BLaER1 (cell line): ENCODE measurements at regions not wholly inside any gene's neighbourhood (a gene's known extent, or its start where the extent isn't known, plus 50 kb on each side); places are given as distances from the start of the nearest gene placed in this dataset.

Experiments
- H3K27ac ChIP-seq: shearing (Covaris generic); formaldehyde crosslinking; 2 replicates; pipeline ENCODE4 v1.8.1; 2022
- H3K27me3 ChIP-seq: shearing (Covaris generic); formaldehyde crosslinking; 2 replicates; pipeline ENCODE4 v1.8.1; 2022
- H3K36me3 ChIP-seq: shearing (Covaris generic); formaldehyde crosslinking; 2 replicates; pipeline ENCODE4 v1.8.1; 2022
- H3K4me1 ChIP-seq: shearing (Covaris generic); formaldehyde crosslinking; 2 replicates; pipeline ENCODE4 v1.8.1; 2022
- H3K4me2 ChIP-seq: shearing (Covaris generic); formaldehyde crosslinking; 2 replicates; pipeline ENCODE4 v1.8.1; 2022
- H3K4me3 ChIP-seq: shearing (Covaris generic); formaldehyde crosslinking; 2 replicates; pipeline ENCODE4 v1.8.1; 2022
- H3K9ac ChIP-seq: shearing (Covaris generic); formaldehyde crosslinking; 2 replicates; pipeline ENCODE4 v1.8.1; 2022
- H3K9me3 ChIP-seq: shearing (Covaris generic); formaldehyde crosslinking; 2 replicates; pipeline ENCODE4 v1.8.1; 2022
- H4K20me1 ChIP-seq: shearing (Covaris generic); formaldehyde crosslinking; 2 replicates; pipeline ENCODE4 v1.8.1; 2022
- Cebpa-rat ChIP-seq: shearing (Covaris generic); IDR thresholded peaks from 2 replicates; pipeline ENCODE4 v1.8.1; 2022

DNA sequence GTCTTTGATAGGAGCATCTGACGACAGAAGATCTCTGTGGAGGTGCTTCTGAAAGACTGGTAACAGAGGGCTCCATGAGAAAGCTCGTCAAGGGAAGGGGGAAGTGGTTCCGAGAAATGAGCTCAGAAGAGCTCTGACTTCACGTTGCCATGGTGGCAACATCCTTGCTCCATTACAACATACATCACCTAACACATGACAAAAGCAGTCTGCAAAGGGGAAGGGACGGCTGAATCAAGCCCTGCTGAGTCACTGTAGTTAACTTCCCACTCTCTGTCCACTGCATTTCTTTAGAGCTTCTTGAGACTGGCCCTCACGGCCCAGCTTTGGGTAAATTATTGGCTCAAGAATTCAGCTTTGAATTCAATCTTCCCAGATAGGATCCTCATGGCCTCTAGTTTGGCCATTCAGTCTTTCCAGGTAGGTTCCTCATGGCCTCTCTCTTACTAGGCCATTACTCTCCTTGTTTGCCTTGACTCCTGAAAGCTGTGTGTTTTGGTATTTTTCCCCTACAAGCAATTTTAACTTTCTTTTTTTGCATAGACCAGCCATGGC, 88.0 kb upstream of the ZNF648 start:
- H3K9ac ChIP-seq = no peak overlapping the region
- H3K4me3 ChIP-seq = no peak overlapping the region
- H3K4me1 ChIP-seq = no peaks in the 10 kb centered on the region
- H4K20me1 ChIP-seq = no peaks in the 10 kb centered on the region
- H3K27ac ChIP-seq = no peak overlapping the region
- no peaks in the 10 kb centered on the region for H3K9me3 ChIP-seq
- no peak for TF ChIP-seq Cebpa-rat
- no peaks in the 10 kb centered on the region for H3K27me3 ChIP-seq
- no peaks in the 10 kb centered on the region for H3K36me3 ChIP-seq
- H3K4me2 ChIP-seq = no peak overlapping the region

- Histone ChIP-seq H3K36me3 (no peaks in the 10 kb centered on the region), H3K4me2 (no peak overlapping the region), H3K4me3 (no peak overlapping the region), H3K9me3 (no peaks in the 10 kb centered on the region), H3K27me3 (no peaks in the 10 kb centered on the region), H4K20me1 (no peaks in the 10 kb centered on the region), H3K27ac (no peak overlapping the region), H3K4me1 (peaks cover 5% of the 10 kb centered on the region; the same call in 1 of the 2 replicates), H3K9ac (no peak overlapping the region)
- TF ChIP-seq Cebpa-rat = no peak
Measured at GRCh38 chr1:182147951-182148350, 86.4 kb upstream of the ZNF648 start.

DNA sequence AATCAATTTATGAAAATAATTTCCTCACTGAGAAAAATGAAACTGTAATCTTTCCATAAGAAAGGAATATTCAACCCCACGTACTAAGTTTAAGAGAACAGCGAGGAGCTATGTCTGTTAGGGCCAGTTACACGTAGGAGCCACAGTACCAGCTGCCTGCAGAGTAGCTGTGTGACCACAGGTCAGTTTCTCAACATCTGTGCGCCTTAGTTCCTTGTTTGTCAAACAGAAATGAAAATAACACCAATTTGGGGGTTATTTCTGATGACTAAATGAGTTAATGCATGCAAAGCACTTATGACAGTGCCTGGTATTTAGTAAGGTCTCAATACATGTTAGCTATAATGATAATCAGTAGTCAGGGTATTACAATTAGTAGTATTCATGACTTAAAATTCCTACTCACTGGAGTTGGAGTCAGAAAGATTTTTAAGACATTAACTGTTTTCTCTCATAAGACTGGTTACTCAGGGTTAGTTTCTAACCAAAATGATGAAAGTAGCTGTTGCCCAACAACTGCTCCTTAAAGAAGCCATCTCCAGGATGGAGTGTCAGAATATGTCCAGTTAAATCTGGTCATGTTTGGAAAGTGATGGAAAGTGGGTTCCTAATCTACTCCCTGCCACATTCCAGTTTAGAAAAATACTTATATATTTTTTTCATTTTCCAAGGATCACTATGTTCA, 85.8 kb upstream of the ZNF648 start:
- Histone ChIP-seq H3K4me1 (peaks cover 5% of the 10 kb centered on the region; the same call in 1 of the 2 replicates), H3K9me3 (no peaks in the 10 kb centered on the region), H3K9ac (no peak overlapping the region), H3K36me3 (no peaks in the 10 kb centered on the region), H3K27me3 (no peaks in the 10 kb centered on the region), H3K4me2 (no peak overlapping the region), H3K27ac (no peak overlapping the region), H4K20me1 (no peaks in the 10 kb centered on the region), H3K4me3 (no peak overlapping the region)
- TF ChIP-seq Cebpa-rat = no peak

GRCh38 chr1:182146286-182146685, 84.8 kb upstream of the ZNF648 start:
- peaks cover 5% of the 10 kb centered on the region; the same call in 1 of the 2 replicates for H3K4me1 ChIP-seq

DNA sequence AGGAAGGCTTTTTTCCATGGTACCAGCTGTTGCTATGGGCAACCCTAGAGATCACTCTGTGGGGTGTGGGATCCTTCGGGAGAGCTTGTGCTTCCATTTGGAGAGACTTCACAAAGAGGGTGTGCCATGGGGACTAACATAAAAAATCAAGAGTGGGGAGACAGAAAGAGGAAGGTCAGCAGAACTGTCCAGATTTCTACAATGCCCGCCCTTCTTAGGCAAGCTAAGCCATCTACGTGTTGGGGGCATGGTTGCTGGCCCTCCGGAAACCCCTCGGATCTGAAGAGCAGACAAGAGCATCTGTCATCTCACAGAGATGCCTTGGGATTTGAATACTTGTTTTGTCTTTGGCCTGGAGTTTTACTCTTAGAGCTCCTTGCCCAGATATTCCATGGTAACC, 83.9 kb upstream of the ZNF648 start:
- no peaks in the 10 kb centered on the region for H4K20me1 ChIP-seq
- H3K9me3 ChIP-seq = no peaks in the 10 kb centered on the region
- peaks cover 5% of the 10 kb centered on the region; the same call in 1 of the 2 replicates for H3K4me1 ChIP-seq
- no peak overlapping the region for H3K4me2 ChIP-seq
- H3K36me3 ChIP-seq = no peaks in the 10 kb centered on the region
- no peaks in the 10 kb centered on the region for H3K27me3 ChIP-seq
- TF ChIP-seq Cebpa-rat = no peak
- H3K4me3 ChIP-seq = no peak overlapping the region
- no peak overlapping the region for H3K9ac ChIP-seq
- no peak overlapping the region for H3K27ac ChIP-seq

More at GRCh38 chr1:182146286-182146685, 84.8 kb upstream of the ZNF648 start:
- no peaks in the 10 kb centered on the region for H4K20me1 ChIP-seq
- no peaks in the 10 kb centered on the region for H3K27me3 ChIP-seq
- H3K36me3 ChIP-seq = no peaks in the 10 kb centered on the region
- H3K4me2 ChIP-seq = no peak overlapping the region
- no peak overlapping the region for H3K9ac ChIP-seq
- no peak overlapping the region for H3K4me3 ChIP-seq
- TF ChIP-seq Cebpa-rat = no peak
- H3K9me3 ChIP-seq = no peaks in the 10 kb centered on the region
- no peak overlapping the region for H3K27ac ChIP-seq

- H3K4me2 ChIP-seq = no peak overlapping the region
- no peaks in the 10 kb centered on the region for H3K27me3 ChIP-seq
- no peak overlapping the region for H3K9ac ChIP-seq
- TF ChIP-seq Cebpa-rat = no peak
- no peaks in the 10 kb centered on the region for H3K9me3 ChIP-seq
- H3K27ac ChIP-seq = no peak overlapping the region
- H3K4me3 ChIP-seq = no peak overlapping the region
- peaks cover 5% of the 10 kb centered on the region; the same call in 1 of the 2 replicates for H3K4me1 ChIP-seq
- H4K20me1 ChIP-seq = no peaks in the 10 kb centered on the region
- no peaks in the 10 kb centered on the region for H3K36me3 ChIP-seq
Measured at GRCh38 chr1:182144646-182145030, 83.1 kb upstream of the ZNF648 start.

GRCh38 chr1:182143825-182144645, 82.5 kb upstream of the ZNF648 start:
- Histone ChIP-seq H3K27me3 (no peaks in the 10 kb centered on the region), H3K36me3 (no peaks in the 10 kb centered on the region), H3K4me3 (no peak overlapping the region), H3K4me2 (no peak overlapping the region), H3K9ac (no peak overlapping the region), H4K20me1 (no peaks in the 10 kb centered on the region), H3K27ac (no peak overlapping the region; the same call in 1 of the 2 replicates), H3K4me1 (peaks cover 5% of the 10 kb centered on the region; the same call in 1 of the 2 replicates), H3K9me3 (no peaks in the 10 kb centered on the region)
- TF ChIP-seq Cebpa-rat = no peak

DNA sequence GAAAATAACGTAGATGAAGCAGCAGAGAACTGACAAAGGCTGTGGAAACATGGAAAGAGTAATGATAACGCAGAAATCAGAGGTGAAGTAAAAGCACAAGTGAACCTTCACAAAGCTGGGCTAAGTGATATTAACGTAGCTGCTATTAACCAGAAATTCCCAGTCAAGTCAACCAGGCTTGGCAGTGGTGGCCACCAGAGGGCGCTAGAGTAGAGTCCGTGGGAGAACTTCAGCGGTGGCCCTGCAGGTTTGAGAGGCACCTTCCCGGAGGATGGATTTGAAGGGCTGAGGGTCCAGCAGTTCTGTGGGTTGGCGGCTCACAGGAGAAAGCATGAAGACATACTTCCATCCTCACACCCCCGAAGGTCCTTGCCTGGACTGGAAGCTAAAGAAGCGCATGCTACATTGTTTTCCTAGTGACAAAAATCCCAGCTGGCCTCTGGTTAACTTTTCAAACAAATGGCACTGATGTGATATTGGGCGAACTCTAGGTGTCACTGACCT, 81.7 kb upstream of the ZNF648 start:
- H3K4me1 ChIP-seq = peaks cover 5% of the 10 kb centered on the region; the same call in 1 of the 2 replicates
- H3K4me3 ChIP-seq = no peak overlapping the region
- no peaks in the 10 kb centered on the region for H4K20me1 ChIP-seq
- no peak for TF ChIP-seq Cebpa-rat
- no peaks in the 10 kb centered on the region for H3K36me3 ChIP-seq
- no peak overlapping the region for H3K4me2 ChIP-seq
- H3K9ac ChIP-seq = no peak overlapping the region
- no peak overlapping the region for H3K27ac ChIP-seq
- H3K27me3 ChIP-seq = no peaks in the 10 kb centered on the region
- H3K9me3 ChIP-seq = no peaks in the 10 kb centered on the region

DNA sequence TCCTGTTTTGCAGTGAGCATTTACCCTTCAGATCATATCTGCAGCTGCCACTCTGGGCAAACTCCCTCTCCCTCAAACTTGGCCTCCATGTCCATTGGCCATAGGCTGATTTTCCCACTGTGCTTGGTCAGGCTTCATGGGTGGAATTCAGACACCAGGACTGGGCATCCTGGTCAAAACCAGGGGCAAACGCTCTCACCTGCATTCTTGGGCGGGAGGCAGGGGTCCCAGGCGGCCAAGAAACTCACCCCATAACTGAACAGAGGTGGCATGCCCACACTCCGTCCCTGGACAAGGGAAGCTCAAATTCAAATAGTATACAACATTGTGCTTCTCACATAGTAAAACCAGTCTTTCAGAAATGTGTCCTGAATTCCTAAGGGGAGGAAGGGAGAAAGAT, 81.1 kb upstream of the ZNF648 start:
- Histone ChIP-seq H3K9ac (no peak overlapping the region), H3K4me2 (no peak overlapping the region), H3K9me3 (no peaks in the 10 kb centered on the region), H3K27ac (no peak overlapping the region), H4K20me1 (no peaks in the 10 kb centered on the region), H3K36me3 (no peaks in the 10 kb centered on the region), H3K27me3 (no peaks in the 10 kb centered on the region), H3K4me1 (peaks cover 5% of the 10 kb centered on the region; the same call in 1 of the 2 replicates), H3K4me3 (no peak overlapping the region)
- no peak for TF ChIP-seq Cebpa-rat

GRCh38 chr1:182141040-182141439, 79.5 kb upstream of the ZNF648 start:
- Histone ChIP-seq H3K9ac (no peak overlapping the region), H3K4me2 (no peak overlapping the region), H3K4me3 (no peak overlapping the region), H3K27ac (no peak overlapping the region), H3K27me3 (no peaks in the 10 kb centered on the region), H4K20me1 (no peaks in the 10 kb centered on the region), H3K4me1 (peaks cover 9% of the 10 kb centered on the region), H3K9me3 (no peaks in the 10 kb centered on the region), H3K36me3 (no peaks in the 10 kb centered on the region)
- no peak for TF ChIP-seq Cebpa-rat
